AG09319 (cell line): ENCODE measurements at regions not wholly inside any gene's neighbourhood (a gene's known extent, or its start where the extent isn't known, plus 50 kb on each side); places are given as distances from the start of the nearest gene placed in this dataset.

ENCODE experiments used
- DNase-seq: peaks from one replicate; pipeline ENCODE4 v3.0.0-alpha.2; 2010; ENCODE audit warnings: low read depth; ENCODE audit errors: extremely low read depth
- TF ChIP-seq, protein P1 (sequence below): IDR thresholded peaks from 2 replicates; pipeline ENCODE4 v1.5.1; 2011; ENCODE audit warnings: low read depth, mild to moderate bottlenecking, inconsistent platforms, low read length, moderate library complexity

DNA sequence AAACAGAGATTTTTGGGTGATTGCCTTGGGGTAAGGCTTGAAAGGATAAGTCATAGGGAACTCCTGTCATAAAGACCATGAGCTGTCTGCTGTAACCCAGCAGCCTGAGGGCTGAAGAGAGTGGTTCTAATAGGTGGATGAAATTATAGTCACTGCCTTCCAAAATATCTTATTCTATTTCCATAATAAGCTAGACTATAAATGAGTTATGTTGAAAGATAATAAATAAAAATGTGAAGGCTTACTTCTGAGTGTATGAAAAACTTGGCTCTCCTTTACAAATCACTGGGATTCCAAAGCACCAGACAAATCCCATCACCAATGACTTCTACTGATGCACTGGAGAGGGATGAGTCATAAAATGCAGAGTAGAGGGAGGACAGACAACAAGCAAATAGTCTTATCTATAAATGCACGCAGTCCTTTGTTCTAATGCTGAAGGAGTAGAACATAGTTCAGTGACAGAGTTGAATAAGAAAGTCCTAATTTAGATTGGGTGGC lies 775.0 kb upstream of the LRRC4C start:
- DNase-seq, result no peak
- TF ChIP-seq, protein P1, sequence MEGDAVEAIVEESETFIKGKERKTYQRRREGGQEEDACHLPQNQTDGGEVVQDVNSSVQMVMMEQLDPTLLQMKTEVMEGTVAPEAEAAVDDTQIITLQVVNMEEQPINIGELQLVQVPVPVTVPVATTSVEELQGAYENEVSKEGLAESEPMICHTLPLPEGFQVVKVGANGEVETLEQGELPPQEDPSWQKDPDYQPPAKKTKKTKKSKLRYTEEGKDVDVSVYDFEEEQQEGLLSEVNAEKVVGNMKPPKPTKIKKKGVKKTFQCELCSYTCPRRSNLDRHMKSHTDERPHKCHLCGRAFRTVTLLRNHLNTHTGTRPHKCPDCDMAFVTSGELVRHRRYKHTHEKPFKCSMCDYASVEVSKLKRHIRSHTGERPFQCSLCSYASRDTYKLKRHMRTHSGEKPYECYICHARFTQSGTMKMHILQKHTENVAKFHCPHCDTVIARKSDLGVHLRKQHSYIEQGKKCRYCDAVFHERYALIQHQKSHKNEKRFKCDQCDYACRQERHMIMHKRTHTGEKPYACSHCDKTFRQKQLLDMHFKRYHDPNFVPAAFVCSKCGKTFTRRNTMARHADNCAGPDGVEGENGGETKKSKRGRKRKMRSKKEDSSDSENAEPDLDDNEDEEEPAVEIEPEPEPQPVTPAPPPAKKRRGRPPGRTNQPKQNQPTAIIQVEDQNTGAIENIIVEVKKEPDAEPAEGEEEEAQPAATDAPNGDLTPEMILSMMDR, result no peak

DNA sequence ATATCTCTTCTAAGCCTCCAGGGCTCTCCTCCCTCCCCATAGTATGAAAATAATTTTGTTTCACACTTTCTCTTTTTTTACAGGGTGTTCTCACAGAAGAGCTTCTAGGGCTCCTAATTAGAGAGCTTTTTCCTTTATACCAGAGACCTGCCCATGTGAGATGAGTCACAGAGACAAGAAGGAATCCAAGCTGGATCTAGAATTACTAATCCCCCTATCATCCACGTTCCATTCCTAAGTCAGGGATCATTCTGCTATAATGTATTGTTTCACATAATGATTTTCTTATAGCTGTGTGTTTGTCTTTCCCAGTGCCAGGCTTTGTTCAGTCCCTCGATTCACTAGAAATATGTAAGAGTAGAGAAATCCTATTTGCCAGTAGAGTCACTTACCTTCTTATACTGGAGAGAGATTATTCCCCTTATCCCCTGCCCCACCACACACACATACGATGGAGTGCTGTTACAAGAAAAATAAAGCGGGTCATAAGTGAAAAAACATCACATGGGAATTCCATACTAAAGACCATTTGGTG lies 778.3 kb upstream of the LRRC4C start:
- DNase-seq, result no peak
- TF ChIP-seq, protein P1, result no peak

DNA sequence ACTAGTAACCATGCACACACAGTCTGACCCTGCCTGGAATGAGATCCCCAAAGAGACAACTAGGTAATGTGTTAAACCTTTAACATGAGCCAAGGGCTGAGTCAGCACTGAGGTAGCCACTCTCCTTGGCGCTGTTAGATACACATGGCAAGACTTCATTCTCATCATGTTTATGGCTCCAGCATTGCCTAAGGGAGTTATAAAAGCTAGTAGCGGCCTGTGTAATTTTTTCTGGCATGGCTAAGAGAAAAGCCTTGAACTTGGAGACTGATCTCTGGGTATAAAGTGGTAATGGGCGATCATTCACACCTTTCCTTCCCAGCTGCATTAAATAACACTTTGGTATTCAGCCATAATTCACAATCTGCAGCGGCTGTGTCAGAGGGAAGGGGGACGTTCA lies 779.7 kb upstream of the LRRC4C start:
- TF ChIP-seq, protein P1, result no peak
- DNase-seq, result no peak

DNA sequence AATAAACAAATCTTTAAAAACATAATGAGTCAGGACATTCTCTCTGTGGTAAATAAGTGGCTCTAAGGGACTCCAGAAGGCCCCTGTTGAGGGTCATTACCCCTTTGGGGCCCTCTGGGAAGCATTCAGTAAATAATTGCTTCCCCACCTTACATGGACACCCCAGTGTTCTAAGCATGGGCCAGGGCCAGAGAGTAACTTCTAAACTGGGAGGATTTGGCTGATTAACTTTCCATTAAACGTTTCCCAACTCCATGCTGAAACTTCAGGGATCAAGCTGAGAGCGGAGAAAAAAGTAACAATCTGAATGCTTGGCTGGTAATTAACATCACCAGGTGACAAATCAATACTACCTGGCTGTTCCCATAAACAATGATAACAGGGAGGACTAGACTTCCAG lies 783.9 kb upstream of the LRRC4C start:
- TF ChIP-seq, protein P1, result no peak
- DNase-seq, result no peak

DNA sequence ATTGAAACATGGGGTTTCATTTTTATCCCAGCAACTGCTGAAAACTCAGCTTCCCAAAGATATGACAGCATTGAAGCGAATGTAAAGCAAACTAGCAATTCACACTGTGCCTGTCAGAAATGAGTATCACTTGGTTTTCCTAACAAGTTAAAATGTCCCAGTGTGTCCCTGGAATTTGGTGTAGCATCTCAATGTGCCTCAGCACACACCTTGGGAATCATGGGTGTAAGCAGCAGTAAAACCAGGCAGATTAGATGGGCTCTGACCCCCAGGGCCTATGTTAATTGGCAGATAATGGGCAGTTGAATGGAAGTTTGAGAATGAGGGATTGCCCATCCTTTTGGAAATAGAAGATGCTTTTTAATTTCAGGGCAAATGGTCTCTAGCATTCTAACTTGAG lies 784.9 kb upstream of the LRRC4C start:
- no peak for DNase-seq
- TF ChIP-seq, protein P1, result no peak

DNA sequence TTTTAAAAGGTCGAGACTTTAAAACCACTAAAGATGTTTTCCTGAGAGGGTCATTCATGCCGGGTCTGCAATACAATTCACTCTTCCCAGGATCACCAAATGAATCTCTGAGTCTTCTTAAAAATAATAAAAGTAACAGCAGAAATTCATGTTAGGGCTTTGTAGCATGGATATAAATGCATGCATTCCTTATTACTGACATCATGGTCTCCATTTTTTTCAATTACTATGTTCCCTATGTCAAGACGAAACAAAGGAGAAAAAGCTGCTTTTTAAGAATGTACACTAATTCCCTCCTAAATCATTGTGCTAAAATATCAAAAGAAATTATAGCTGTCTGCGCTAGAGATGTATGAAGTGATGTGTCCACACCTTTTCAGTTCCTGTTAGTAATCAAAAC lies 789.9 kb upstream of the LRRC4C start:
- TF ChIP-seq, protein P1, result no peak
- DNase-seq, result no peak

DNA sequence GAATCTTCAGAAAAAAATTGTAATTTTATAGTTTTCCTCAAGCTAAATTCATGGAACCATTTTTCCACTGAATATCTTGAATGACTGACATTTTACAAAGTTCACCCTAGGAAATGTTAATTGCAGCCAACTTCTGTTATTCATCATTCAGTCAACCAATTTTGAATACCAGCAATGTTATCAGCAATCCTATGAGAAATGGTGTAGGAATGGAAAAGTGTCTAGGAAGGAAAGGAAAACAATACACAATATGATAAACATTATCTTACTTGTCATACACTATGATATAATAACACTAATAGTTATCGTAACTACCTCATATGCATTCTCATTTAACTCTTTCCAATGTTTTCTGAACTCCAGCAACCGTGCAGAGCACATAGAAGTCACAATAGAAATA lies 790.5 kb upstream of the LRRC4C start:
- TF ChIP-seq, protein P1, result no peak
- no peak for DNase-seq
